ENCODE measurements at regions not wholly inside any gene's neighbourhood (a gene's known extent, or its start where the extent isn't known, plus 50 kb on each side); places are given as distances from the start of the nearest gene placed in this dataset.

DNA sequence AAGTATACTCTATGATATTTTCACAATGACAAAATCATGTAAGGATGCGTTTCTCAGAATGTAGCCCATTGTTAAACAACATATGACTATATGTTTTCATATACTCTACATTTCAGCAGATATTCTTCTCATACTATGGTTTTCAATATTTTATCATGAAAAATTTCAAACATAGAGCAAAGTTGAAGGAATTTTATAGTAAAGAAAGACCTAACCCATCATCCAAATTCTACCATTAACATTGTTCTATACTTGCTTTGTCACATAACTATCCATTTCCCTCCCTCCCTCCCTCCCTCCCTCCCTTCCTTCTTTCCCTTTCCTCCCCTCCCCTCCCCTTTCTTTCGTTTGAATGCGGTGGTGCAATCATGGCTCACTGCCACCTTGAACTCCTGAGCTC lies 109.4 kb downstream of the FHIP1A start:
- TF ChIP-seq, protein P1, sequence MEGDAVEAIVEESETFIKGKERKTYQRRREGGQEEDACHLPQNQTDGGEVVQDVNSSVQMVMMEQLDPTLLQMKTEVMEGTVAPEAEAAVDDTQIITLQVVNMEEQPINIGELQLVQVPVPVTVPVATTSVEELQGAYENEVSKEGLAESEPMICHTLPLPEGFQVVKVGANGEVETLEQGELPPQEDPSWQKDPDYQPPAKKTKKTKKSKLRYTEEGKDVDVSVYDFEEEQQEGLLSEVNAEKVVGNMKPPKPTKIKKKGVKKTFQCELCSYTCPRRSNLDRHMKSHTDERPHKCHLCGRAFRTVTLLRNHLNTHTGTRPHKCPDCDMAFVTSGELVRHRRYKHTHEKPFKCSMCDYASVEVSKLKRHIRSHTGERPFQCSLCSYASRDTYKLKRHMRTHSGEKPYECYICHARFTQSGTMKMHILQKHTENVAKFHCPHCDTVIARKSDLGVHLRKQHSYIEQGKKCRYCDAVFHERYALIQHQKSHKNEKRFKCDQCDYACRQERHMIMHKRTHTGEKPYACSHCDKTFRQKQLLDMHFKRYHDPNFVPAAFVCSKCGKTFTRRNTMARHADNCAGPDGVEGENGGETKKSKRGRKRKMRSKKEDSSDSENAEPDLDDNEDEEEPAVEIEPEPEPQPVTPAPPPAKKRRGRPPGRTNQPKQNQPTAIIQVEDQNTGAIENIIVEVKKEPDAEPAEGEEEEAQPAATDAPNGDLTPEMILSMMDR (IDR thresholded peaks at IDR 0.05), result no peak
- no peak for TF ChIP-seq POLR2A (IDR thresholded peaks at IDR 0.05)

Data from body of pancreas (tissue), 4 donors.